PC-3 (cell line): ENCODE measurements at regions not wholly inside any gene's neighbourhood (a gene's known extent, or its start where the extent isn't known, plus 50 kb on each side); places are given as distances from the start of the nearest gene placed in this dataset.

Experiments used
- ATAC-seq: fragments of 200-7000 bp; cut with Tn5 transposase; 2 replicates; pipeline ENCODE4 v1.9.1; 2020; ENCODE audit warnings: mild to moderate bottlenecking, moderate library complexity
- BruUV-seq: library from RNA; stranded (reverse); fragments of 400-500 nt; replicated peaks from 2 replicates; lab custom pipeline; 2021; lab: Mats Ljungman, UMichigan
- CTCF ChIA-PET: fragments of 300-600 bp; sonication (Branson Sonifier 250); formaldehyde crosslinking; loops from one replicate; lab custom pipeline; 2022; ENCODE audit warnings: antibody characterized with exemption; lab: Charles Lee
- POLR2A ChIA-PET: fragments of 300-600 bp; sonication (Branson Sonifier 250); formaldehyde crosslinking; loops from one replicate; lab custom pipeline; 2022; ENCODE audit warnings: antibody characterized with exemption; ENCODE audit not compliant: unreplicated experiment; lab: Charles Lee
- DNase-seq: peaks from one replicate; pipeline ENCODE4 v3.0.0-alpha.2; 2015
- H2AFZ ChIP-seq: fragments of 300-600 bp; sonication (generic); 2 replicates; pipeline ENCODE4 v1.6.0; 2016; ENCODE audit warnings: antibody characterized with exemption, low read length
- H3F3A ChIP-seq: fragments of 300-600 bp; sonication (generic); one replicate; pipeline ENCODE4 v1.6.0; 2017; ENCODE audit warnings: antibody characterized with exemption, low read length, control low read depth, mild to moderate bottlenecking; ENCODE audit not compliant: unreplicated experiment
- H3K27ac ChIP-seq: fragments of 300-600 bp; sonication (generic); 2 replicates; pipeline ENCODE4 v1.5.1; 2016; ENCODE audit warnings: mild to moderate bottlenecking, low read length
- H3K27me3 ChIP-seq: fragments of 300-600 bp; sonication (generic); 2 replicates; pipeline ENCODE4 v1.6.1; 2016; ENCODE audit warnings: low read length, mixed read lengths
- H3K36me3 ChIP-seq: fragments of 300-600 bp; sonication (generic); 2 replicates; pipeline ENCODE4 v1.6.1; 2016; ENCODE audit warnings: low read depth, mixed run types, low read length, mixed read lengths
- H3K4me1 ChIP-seq: fragments of 300-600 bp; sonication (generic); 2 replicates; pipeline ENCODE4 v1.5.1; 2016; ENCODE audit warnings: low read length; ENCODE audit not compliant: insufficient read depth
- H3K4me2 ChIP-seq: fragments of 300-600 bp; sonication (generic); 2 replicates; pipeline ENCODE4 v1.6.0; 2016; ENCODE audit warnings: low read length
- H3K4me3 ChIP-seq: fragments of 300-600 bp; sonication (generic); 2 replicates; pipeline ENCODE4 v1.5.1; 2016; ENCODE audit warnings: mild to moderate bottlenecking, low read length, mixed read lengths
- H3K79me2 ChIP-seq: fragments of 300-600 bp; sonication (generic); 2 replicates; pipeline ENCODE4 v1.6.1; 2017; ENCODE audit warnings: low read length, mixed read lengths
- H3K9ac ChIP-seq: fragments of 300-600 bp; sonication (generic); 2 replicates; pipeline ENCODE4 v1.6.0; 2016; ENCODE audit warnings: mild to moderate bottlenecking, low read length
- H3K9me2 ChIP-seq: fragments of 300-600 bp; sonication (generic); replicated peaks from 2 replicates; pipeline ENCODE4 v1.6.1; 2016; ENCODE audit warnings: mixed run types, low read length, mixed read lengths
- H3K9me3 ChIP-seq: fragments of 300-600 bp; sonication (generic); 2 replicates; pipeline ENCODE4 v1.6.1; 2016; ENCODE audit warnings: low read length, mixed read lengths
- H4K20me1 ChIP-seq: fragments of 300-600 bp; sonication (generic); 2 replicates; pipeline ENCODE4 v1.6.1; 2016; ENCODE audit warnings: low read length, mixed read lengths
- CTCF ChIP-seq: fragments of 300-600 bp; sonication (generic); conservative IDR thresholded peaks from 2 replicates; pipeline ENCODE4 v1.5.1; 2017; ENCODE audit warnings: antibody characterized with exemption, low read depth, mild to moderate bottlenecking, low read length
- EZH2 ChIP-seq: fragments of 300-600 bp; sonication (generic); IDR thresholded peaks from one replicate; pipeline ENCODE4 v1.6.1; 2017; ENCODE audit warnings: antibody characterized with exemption, mild to moderate bottlenecking, low read length; ENCODE audit not compliant: unreplicated experiment
- EZH2phosphoT487 ChIP-seq: fragments of 300-600 bp; sonication (generic); IDR thresholded peaks from 2 replicates; pipeline ENCODE4 v1.6.1; 2018; ENCODE audit warnings: mild to moderate bottlenecking, antibody characterized with exemption, low read length, borderline replicate concordance
- intact Hi-C: fragments of 100-400 bp; cut with micrococcal nuclease; formaldehyde crosslinking; loops from 2 replicates; pipeline ENCODE4 v1.9.0; 2023

DNA sequence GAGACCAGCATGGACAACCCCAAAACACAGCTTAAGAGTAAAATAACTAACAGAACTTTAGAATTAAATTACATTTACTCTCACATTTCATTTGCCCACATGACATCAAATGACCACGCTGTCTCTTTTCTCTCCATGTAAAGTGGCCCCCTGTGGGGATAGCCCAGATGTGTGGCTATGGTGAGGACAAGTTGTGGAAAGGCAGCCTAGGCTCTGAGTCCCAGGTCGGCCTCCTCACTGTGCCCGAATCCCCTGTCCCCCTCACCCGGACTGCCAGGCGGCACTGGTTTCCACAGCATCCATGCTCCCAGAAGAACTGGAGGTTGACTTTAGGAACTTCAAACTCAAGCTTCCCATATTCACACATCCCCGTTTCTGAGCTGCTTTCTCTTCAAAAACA lies 111.8 kb upstream of the UQCRFS1 start:
- ATAC-seq (no peak), DNase-seq (no peak)
- H3K36me3 ChIP-seq: no peaks in the 10 kb centered on the region
- no peaks in the 10 kb centered on the region for H3K4me1 ChIP-seq
- no peaks in the 10 kb centered on the region for H3K9me3 ChIP-seq
- ChIA-PET CTCF (no interaction called here), POLR2A (no interaction called here)
- no peak overlapping the region for H3K4me2 ChIP-seq
- no peak overlapping the region for H3K9ac ChIP-seq
- no peaks in the 10 kb centered on the region for H3K79me2 ChIP-seq
- H2AFZ ChIP-seq: no peak overlapping the region
- intact Hi-C loops: no loop called here
- no peak overlapping the region for H3K27ac ChIP-seq
- H3K27me3 ChIP-seq: no peaks in the 10 kb centered on the region
- no peaks in the 10 kb centered on the region for H3F3A ChIP-seq
- TF ChIP-seq EZH2 (no peak), CTCF (no peak), EZH2phosphoT487 (no peak)
- H3K9me2 ChIP-seq: no peaks in the 10 kb centered on the region
- no TSS peak for BruUV-seq
- H3K4me3 ChIP-seq: no peak overlapping the region
- no peaks in the 10 kb centered on the region for H4K20me1 ChIP-seq

DNA sequence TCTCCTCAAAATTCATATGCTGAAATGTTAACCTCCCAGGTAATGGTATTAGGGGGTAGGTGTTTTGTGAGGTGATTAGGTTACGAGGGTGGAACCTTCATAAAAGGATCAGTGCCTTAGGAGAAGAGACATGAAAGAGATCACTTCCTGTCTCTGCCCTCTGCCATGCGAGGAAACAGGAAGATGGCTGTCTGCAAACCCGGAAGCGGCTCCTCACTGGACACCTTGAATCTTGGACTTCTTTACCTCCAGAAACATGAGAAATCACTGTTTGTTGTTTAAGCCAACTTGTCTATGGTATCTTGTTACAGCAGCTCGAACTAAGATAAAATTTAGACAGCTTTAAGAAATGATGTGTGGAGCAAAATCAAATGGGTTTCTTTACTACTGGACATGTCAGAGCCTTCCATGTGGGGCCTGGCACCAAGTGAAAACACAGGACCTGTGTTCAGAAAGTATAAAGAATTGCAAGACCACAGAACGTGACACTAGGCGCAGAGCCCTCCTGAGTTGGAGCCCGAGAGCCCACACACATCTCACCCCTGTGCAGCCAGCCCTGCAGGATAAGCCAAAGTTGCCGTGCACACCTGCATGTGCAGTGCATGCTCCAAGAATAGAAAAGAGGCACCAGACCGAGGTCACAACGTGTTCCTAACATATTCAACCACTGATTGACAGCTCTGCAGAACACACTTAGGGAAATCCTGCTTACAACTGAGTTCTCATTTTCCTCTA lies 112.5 kb upstream of the UQCRFS1 start:
- Histone ChIP-seq H3K27me3 (no peaks in the 10 kb centered on the region), H3K4me2 (no peak overlapping the region), H3F3A (no peaks in the 10 kb centered on the region), H3K27ac (no peak overlapping the region), H4K20me1 (no peaks in the 10 kb centered on the region), H3K36me3 (no peaks in the 10 kb centered on the region), H3K9me3 (no peaks in the 10 kb centered on the region), H3K9ac (no peak overlapping the region), H3K4me1 (no peaks in the 10 kb centered on the region), H3K9me2 (no peaks in the 10 kb centered on the region), H3K4me3 (no peak overlapping the region), H3K79me2 (no peaks in the 10 kb centered on the region), H2AFZ (no peak overlapping the region)
- ChIA-PET CTCF (no interaction called here), POLR2A (no interaction called here)
- no peak for TF ChIP-seq EZH2
- no peak for TF ChIP-seq EZH2phosphoT487
- TF ChIP-seq CTCF: no peak
- intact Hi-C loops: no loop called here
- BruUV-seq: no TSS peak
- no peak for DNase-seq
- ATAC-seq: no peak

DNA sequence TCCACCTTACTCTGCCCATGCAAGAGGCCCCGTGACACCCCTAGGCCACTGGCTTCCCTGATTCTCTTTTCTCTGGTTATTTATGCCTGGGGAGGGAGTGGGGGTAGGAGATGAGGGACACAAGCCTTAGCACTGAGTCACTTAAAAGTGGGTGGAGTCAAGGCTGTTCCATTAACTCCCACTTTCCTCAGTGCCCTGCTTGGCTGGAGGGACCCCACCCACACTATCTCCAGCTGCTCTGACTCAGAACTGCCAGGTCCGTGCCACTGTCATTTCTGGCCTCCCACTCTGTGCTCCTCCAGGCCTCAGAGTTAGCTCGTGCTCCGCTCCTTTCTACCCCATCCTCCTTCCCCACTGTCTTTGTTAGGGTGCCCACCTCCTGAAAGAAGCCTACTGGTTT lies 113.4 kb upstream of the UQCRFS1 start:
- H3K79me2 ChIP-seq: no peaks in the 10 kb centered on the region
- intact Hi-C loops: no loop called here
- POLR2A ChIA-PET: no interaction called here

More for the DNA sequence above, 113.4 kb upstream of the UQCRFS1 start:
- Histone ChIP-seq H3K27ac (no peak overlapping the region), H3K4me2 (no peak overlapping the region), H3K9me2 (no peaks in the 10 kb centered on the region), H3F3A (no peaks in the 10 kb centered on the region), H3K27me3 (no peaks in the 10 kb centered on the region), H3K4me3 (no peak overlapping the region), H3K9ac (no peak overlapping the region), H4K20me1 (no peaks in the 10 kb centered on the region), H3K4me1 (no peaks in the 10 kb centered on the region), H3K36me3 (no peaks in the 10 kb centered on the region), H3K9me3 (no peaks in the 10 kb centered on the region), H2AFZ (no peak overlapping the region)
- ATAC-seq (no peak), DNase-seq (no peak)
- TF ChIP-seq EZH2phosphoT487 (no peak), CTCF (no peak), EZH2 (no peak)
- no TSS peak for BruUV-seq
- CTCF ChIA-PET: no interaction called here
